22Rv1 (cell line): ENCODE measurements at regions not wholly inside any gene's neighbourhood (a gene's known extent, or its start where the extent isn't known, plus 50 kb on each side); places are given as distances from the start of the nearest gene placed in this dataset.
"Not testable (repeated sequence)": the region's sequence is repeated elsewhere in the genome, so short reads cannot be mapped to it uniquely, and the experiment has no call there.

ENCODE experiments used
- H3K27ac ChIP-seq: fragments of 450-650 bp; 2 replicates; pipeline ENCODE4 v1.5.1; 2017
- CTCF ChIP-seq: fragments of 450-650 bp; IDR thresholded peaks from 2 replicates; pipeline ENCODE4 v1.5.1; 2017; ENCODE audit warnings: mild to moderate bottlenecking
- ZFX ChIP-seq: fragments of 450-650 bp; IDR thresholded peaks from 2 replicates; pipeline ENCODE4 v1.6.1; 2017; ENCODE audit warnings: antibody characterized with exemption, borderline replicate concordance

- H3K27ac ChIP-seq: no peak overlapping the region
- TF ChIP-seq ZFX (no peak), CTCF (no peak)
Measured at GRCh38 chr15:31606194-31606669, 279.6 kb downstream of the KLF13 start.

GRCh38 chr15:31606931-31607497, 280.4 kb downstream of the KLF13 start:
- H3K27ac ChIP-seq: no peak overlapping the region
- TF ChIP-seq ZFX (no peak), CTCF (no peak)

GRCh38 chr15:31607656-31608055, 281.0 kb downstream of the KLF13 start:
- no peak overlapping the region for H3K27ac ChIP-seq
- TF ChIP-seq CTCF (no peak), ZFX (no peak)

- TF ChIP-seq ZFX (no peak), CTCF (no peak)
Measured at GRCh38 chr15:31609258-31609681, 282.6 kb downstream of the KLF13 start.

GRCh38 chr15:31609906-31610305, 283.3 kb downstream of the KLF13 start:
- H3K27ac ChIP-seq: no peak overlapping the region
- TF ChIP-seq ZFX: no peak
- TF ChIP-seq CTCF: no peak

More at GRCh38 chr15:31609258-31609681, 282.6 kb downstream of the KLF13 start:
- no peak overlapping the region for H3K27ac ChIP-seq

- no peak overlapping the region for H3K27ac ChIP-seq
- TF ChIP-seq CTCF (no peak), ZFX (no peak)
Measured at GRCh38 chr15:31615643-31616415, 289.2 kb downstream of the KLF13 start.

GRCh38 chr15:31623297-31623696, 296.7 kb downstream of the KLF13 start:
- not testable (repeated sequence) for H3K27ac ChIP-seq

- H3K27ac ChIP-seq: not testable (repeated sequence)
Measured at GRCh38 chr15:31624115-31624514, 297.5 kb downstream of the KLF13 start.

GRCh38 chr15:31635715-31636114, 309.1 kb downstream of the KLF13 start:
- H3K27ac ChIP-seq: not testable (repeated sequence)

- not testable (repeated sequence) for H3K27ac ChIP-seq
Measured at GRCh38 chr15:31636911-31637310, 310.3 kb downstream of the KLF13 start.

- H3K27ac ChIP-seq: not testable (repeated sequence)
Measured at GRCh38 chr15:31643955-31644354, 317.3 kb downstream of the KLF13 start.

- not testable (repeated sequence) for H3K27ac ChIP-seq
Measured at GRCh38 chr15:31644761-31645160, 318.1 kb downstream of the KLF13 start.

GRCh38 chr15:31647337-31647826, 320.7 kb downstream of the KLF13 start:
- not testable (repeated sequence) for H3K27ac ChIP-seq
